ENCODE measurements at regions not wholly inside any gene's neighbourhood (a gene's known extent, or its start where the extent isn't known, plus 50 kb on each side); places are given as distances from the start of the nearest gene placed in this dataset.

GRCh38 chr2:20523073-20523798, 76.4 kb downstream of the RHOB start:
- Histone ChIP-seq H3K9me3 (ENCODE audit: control insufficient read depth, low read length) (no peaks in the 10 kb centered on the region), H3K4me1 (ENCODE audit: control insufficient read depth, insufficient read depth, low read length) (peaks cover 13% of the 10 kb centered on the region), H3K4me3 (ENCODE audit: low read length) (no peak overlapping the region), H3K27ac (ENCODE audit: low read length) (no peak overlapping the region), H3K27me3 (ENCODE audit: control insufficient read depth, insufficient read depth) (no peaks in the 10 kb centered on the region)
- no peak for ATAC-seq
- 86% methylated on average over 8 of the region's 8 CpGs for WGBS
- no peak for DNase-seq
- intact Hi-C loops (cut with DNase I) = loop anchor here in 3 of 4 donors (5.0 to 10.0 kb wide), 2 partner anchors 48 to 71 kb away; no protein-coding TSS in a partner anchor

GRCh38 chr2:20523799-20524187, 76.9 kb downstream of the RHOB start:
- intact Hi-C loops (cut with DNase I) = loop anchor here in 3 of 4 donors (5.0 to 10.0 kb wide), 2 partner anchors 49 to 71 kb away; no protein-coding TSS in a partner anchor
- H3K27me3 ChIP-seq (ENCODE audit: control insufficient read depth, insufficient read depth) = no peaks in the 10 kb centered on the region
- no peak overlapping the region for H3K4me3 ChIP-seq (ENCODE audit: low read length)
- no peak for ATAC-seq
- DNase-seq = no peak
- 98% methylated on average over 5 of the region's 5 CpGs for WGBS
- H3K9me3 ChIP-seq (ENCODE audit: control insufficient read depth, low read length) = no peaks in the 10 kb centered on the region
- H3K27ac ChIP-seq (ENCODE audit: low read length) = no peak overlapping the region
- H3K4me1 ChIP-seq (ENCODE audit: control insufficient read depth, insufficient read depth, low read length) = peaks cover 13% of the 10 kb centered on the region

- DNase-seq = peak; percentile 70 to 87 (median 82)
- H3K27me3 ChIP-seq (ENCODE audit: control insufficient read depth, insufficient read depth) = no peaks in the 10 kb centered on the region
- H3K4me1 ChIP-seq (ENCODE audit: control insufficient read depth, insufficient read depth, low read length) = peaks cover 13% of the 10 kb centered on the region
- H3K4me3 ChIP-seq (ENCODE audit: low read length) = no peak overlapping the region
- intact Hi-C loops (cut with DNase I) = loop anchor here in 3 of 4 donors (5.0 to 10.0 kb wide), 2 partner anchors 50 to 72 kb away; no protein-coding TSS in a partner anchor
- H3K9me3 ChIP-seq (ENCODE audit: control insufficient read depth, low read length) = no peaks in the 10 kb centered on the region
- WGBS = 37% methylated on average over 16 of the region's 16 CpGs
- ATAC-seq = peak; percentile 76 to 85
- peak overlapping the region; percentile 86 for H3K27ac ChIP-seq (ENCODE audit: low read length)
Measured at GRCh38 chr2:20524412-20525040, 77.7 kb downstream of the RHOB start.

- Histone ChIP-seq H3K9me3 (ENCODE audit: control insufficient read depth, low read length) (no peaks in the 10 kb centered on the region), H3K27me3 (ENCODE audit: control insufficient read depth, insufficient read depth) (no peaks in the 10 kb centered on the region), H3K4me3 (ENCODE audit: low read length) (no peak overlapping the region), H3K4me1 (ENCODE audit: control insufficient read depth, insufficient read depth, low read length) (peaks cover 13% of the 10 kb centered on the region), H3K27ac (ENCODE audit: low read length) (peak overlapping the region; percentile 86)
- ATAC-seq (peak; percentile 44 to 78), DNase-seq (peak in 2 of 3 donors; percentile 68 to 72)
- WGBS = 62% methylated on average over 17 of the region's 17 CpGs
- intact Hi-C loops (cut with DNase I) = loop anchor here in 1 of 4 donors (10.0 kb wide), 1 partner anchor 51 kb away; no protein-coding TSS in a partner anchor
Measured at GRCh38 chr2:20525041-20526035, 78.5 kb downstream of the RHOB start.

- WGBS = 95% methylated on average over 3 of the region's 3 CpGs
- Histone ChIP-seq H3K4me1 (ENCODE audit: control insufficient read depth, insufficient read depth, low read length) (peaks cover 13% of the 10 kb centered on the region), H3K27me3 (ENCODE audit: control insufficient read depth, insufficient read depth) (no peaks in the 10 kb centered on the region), H3K27ac (ENCODE audit: low read length) (no peak overlapping the region), H3K4me3 (ENCODE audit: low read length) (no peak overlapping the region), H3K9me3 (ENCODE audit: control insufficient read depth, low read length) (no peaks in the 10 kb centered on the region)
- DNase-seq (no peak), ATAC-seq (no peak)
- intact Hi-C loops (cut with DNase I) = loop anchor here in 1 of 4 donors (10.0 kb wide), 1 partner anchor 51 kb away; no protein-coding TSS in a partner anchor
Measured at GRCh38 chr2:20526160-20526559, 79.3 kb downstream of the RHOB start.

GRCh38 chr2:20526708-20527107, 79.8 kb downstream of the RHOB start:
- Histone ChIP-seq H3K4me1 (ENCODE audit: control insufficient read depth, insufficient read depth, low read length) (peaks cover 16% of the 10 kb centered on the region), H3K27me3 (ENCODE audit: control insufficient read depth, insufficient read depth) (no peaks in the 10 kb centered on the region), H3K27ac (ENCODE audit: low read length) (peak overlapping the region; percentile 55), H3K9me3 (ENCODE audit: control insufficient read depth, low read length) (no peaks in the 10 kb centered on the region), H3K4me3 (ENCODE audit: low read length) (no peak overlapping the region)
- WGBS = 32% methylated on average over 5 of the region's 5 CpGs
- no peak for ATAC-seq
- DNase-seq = peak in 2 of 3 donors; percentile 68 to 69
- intact Hi-C loops (cut with DNase I) = loop anchor here in 1 of 4 donors (10.0 kb wide), 1 partner anchor 52 kb away; no protein-coding TSS in a partner anchor

- peaks cover 19% of the 10 kb centered on the region for H3K4me1 ChIP-seq (ENCODE audit: control insufficient read depth, insufficient read depth, low read length)
Measured at GRCh38 chr2:20528713-20529112, 81.8 kb downstream of the RHOB start.

GRCh38 chr2:20530520-20530919, 83.6 kb downstream of the RHOB start:
- no peak overlapping the region for H3K27ac ChIP-seq (ENCODE audit: low read length)
- H3K4me1 ChIP-seq (ENCODE audit: control insufficient read depth, insufficient read depth, low read length) = peaks cover 11% of the 10 kb centered on the region
- intact Hi-C loops (cut with DNase I) = no loop called here
- no peak overlapping the region for H3K4me3 ChIP-seq (ENCODE audit: low read length)
- WGBS = 88% methylated on average over 6 of the region's 6 CpGs
- DNase-seq (no peak), ATAC-seq (no peak)
- no peaks in the 10 kb centered on the region for H3K9me3 ChIP-seq (ENCODE audit: control insufficient read depth, low read length)
- H3K27me3 ChIP-seq (ENCODE audit: control insufficient read depth, insufficient read depth) = no peaks in the 10 kb centered on the region

More at GRCh38 chr2:20528713-20529112, 81.8 kb downstream of the RHOB start:
- H3K27ac ChIP-seq (ENCODE audit: low read length) = no peak overlapping the region
- no peak overlapping the region for H3K4me3 ChIP-seq (ENCODE audit: low read length)
- 93% methylated on average over 2 of the region's 2 CpGs for WGBS
- intact Hi-C loops (cut with DNase I) = loop anchor here in 1 of 4 donors (10.0 kb wide), 1 partner anchor 54 kb away; no protein-coding TSS in a partner anchor
- DNase-seq (no peak), ATAC-seq (no peak)
- no peaks in the 10 kb centered on the region for H3K9me3 ChIP-seq (ENCODE audit: control insufficient read depth, low read length)
- H3K27me3 ChIP-seq (ENCODE audit: control insufficient read depth, insufficient read depth) = no peaks in the 10 kb centered on the region

GRCh38 chr2:20531633-20532262, 84.9 kb downstream of the RHOB start:
- no peak for DNase-seq
- no peaks in the 10 kb centered on the region for H3K9me3 ChIP-seq (ENCODE audit: control insufficient read depth, low read length)
- 56% methylated on average over 8 of the region's 8 CpGs for WGBS
- H3K4me3 ChIP-seq (ENCODE audit: low read length) = no peak overlapping the region
- peaks cover 11% of the 10 kb centered on the region for H3K4me1 ChIP-seq (ENCODE audit: control insufficient read depth, insufficient read depth, low read length)
- no peak for ATAC-seq
- H3K27ac ChIP-seq (ENCODE audit: low read length) = peak overlapping the region; percentile 71
- H3K27me3 ChIP-seq (ENCODE audit: control insufficient read depth, insufficient read depth) = no peaks in the 10 kb centered on the region
- intact Hi-C loops (cut with DNase I) = no loop called here

All from right cardiac atrium (tissue), 5 donors.